HG02759 (cell line): ENCODE measurements at regions not wholly inside any gene's neighbourhood (a gene's known extent, or its start where the extent isn't known, plus 50 kb on each side); places are given as distances from the start of the nearest gene placed in this dataset.
"Not testable (repeated sequence)": the region's sequence is repeated elsewhere in the genome, so short reads cannot be mapped to it uniquely, and the experiment has no call there.

Experiments
- ATAC-seq: cut with Tn5 transposase; IDR thresholded peaks from one replicate; pipeline ENCODE4 v1.9.1; 2021; ENCODE audit warnings: mild to moderate bottlenecking, moderate library complexity; ENCODE audit not compliant: unreplicated experiment

GRCh38 chr3:118162627-118163588 lies 871.7 kb downstream of the IGSF11 start:
- ATAC-seq = not testable (repeated sequence)

GRCh38 chr3:118165413-118165812 lies 869.2 kb downstream of the IGSF11 start:
- ATAC-seq = no peak

DNA sequence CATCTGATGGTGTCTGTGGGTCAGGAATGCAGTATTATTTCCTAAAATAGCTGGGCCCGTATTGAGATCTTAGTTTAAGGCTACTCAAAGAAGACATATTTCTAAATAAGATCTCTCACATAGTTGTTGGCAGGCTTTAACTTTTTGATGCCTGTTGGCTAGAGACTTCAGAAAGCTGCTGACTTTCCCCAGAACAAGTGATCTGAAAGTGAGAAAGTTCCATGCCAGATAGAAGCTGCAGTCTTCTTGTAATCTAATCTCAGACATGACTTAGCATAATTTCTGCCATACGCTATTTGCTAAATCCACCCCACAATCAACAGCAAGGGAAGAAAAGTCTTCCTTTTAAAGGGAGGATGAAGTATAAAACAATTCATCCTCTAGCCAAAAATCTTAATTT lies 867.1 kb downstream of the IGSF11 start:
- no peak for ATAC-seq

- no peak for ATAC-seq
These were observed 866.5 kb downstream of the IGSF11 start for GRCh38 chr3:118168175-118168574.

DNA sequence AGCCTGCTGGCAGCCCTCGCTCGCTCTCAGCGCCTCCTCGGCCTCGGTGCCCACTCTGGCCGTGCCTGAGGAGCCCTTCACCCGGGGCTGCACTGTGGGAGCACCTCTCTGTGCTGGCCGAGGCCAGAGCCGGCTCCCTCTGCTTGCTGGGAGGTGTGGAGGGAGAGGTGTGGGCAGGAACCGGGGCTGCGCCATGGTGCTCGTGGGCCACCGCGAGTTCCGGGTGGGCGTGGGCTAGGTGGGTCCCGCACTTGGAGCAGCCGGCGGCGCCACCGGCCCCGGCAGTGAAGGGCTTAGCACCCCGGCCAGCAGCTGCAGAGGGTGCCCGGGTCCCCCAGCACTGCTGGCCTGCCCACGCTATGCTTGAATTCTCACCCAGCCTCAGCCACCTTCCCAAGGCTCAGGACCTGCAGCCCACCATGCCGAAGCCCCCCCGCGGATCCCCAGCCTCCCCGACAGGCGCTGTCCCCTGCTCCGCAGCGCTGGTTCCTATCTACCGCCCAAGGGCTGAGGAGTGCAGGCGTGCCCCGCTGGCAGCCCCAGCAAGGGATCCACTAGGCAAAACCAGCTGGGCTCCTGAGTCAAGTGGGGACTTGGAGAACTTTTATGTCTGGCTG lies 863.3 kb downstream of the IGSF11 start:
- ATAC-seq = no peak

GRCh38 chr3:118180853-118181252 lies 853.8 kb downstream of the IGSF11 start:
- ATAC-seq = no peak

- ATAC-seq = no peak
These were observed 853.4 kb downstream of the IGSF11 start for GRCh38 chr3:118181274-118181673.

GRCh38 chr3:118186051-118186450 lies 848.6 kb downstream of the IGSF11 start:
- ATAC-seq = no peak

DNA sequence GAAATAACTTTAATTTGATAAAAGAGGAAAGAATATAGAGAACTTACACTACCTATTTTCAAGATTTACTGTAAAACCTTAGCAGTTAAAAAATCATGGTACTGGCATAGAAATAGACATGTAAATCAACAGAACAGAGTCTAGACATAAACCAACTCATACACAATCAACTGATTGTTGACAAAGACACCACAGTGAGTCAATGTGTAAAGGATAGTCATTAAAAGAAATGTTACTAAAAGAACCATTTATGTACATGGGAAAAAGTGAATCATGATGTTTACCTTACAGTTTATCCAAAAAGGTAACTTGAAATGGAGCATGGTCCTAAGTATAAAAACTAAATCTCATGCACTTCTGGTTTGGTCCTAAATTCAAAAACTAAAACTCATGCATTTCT lies 847.4 kb downstream of the IGSF11 start:
- no peak for ATAC-seq

DNA sequence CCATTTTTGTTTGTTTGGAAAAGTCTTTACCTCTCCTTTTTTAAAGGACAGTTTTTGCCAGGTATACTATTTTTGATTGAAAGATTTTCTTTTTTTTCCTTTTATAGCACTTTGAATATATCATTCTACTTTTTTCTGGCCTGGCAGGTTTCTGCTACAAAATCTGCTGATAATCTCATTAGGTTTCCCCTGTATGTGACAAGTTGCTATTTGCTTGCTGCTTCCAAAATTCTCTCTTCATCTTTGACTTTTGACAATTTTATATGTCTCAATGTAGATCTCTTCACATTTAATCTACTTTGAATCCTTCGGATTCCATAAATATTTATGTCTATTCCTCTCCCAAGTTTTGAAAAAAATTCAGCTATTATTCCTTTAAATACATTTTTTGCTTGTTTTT lies 838.5 kb downstream of the IGSF11 start:
- no peak for ATAC-seq

DNA sequence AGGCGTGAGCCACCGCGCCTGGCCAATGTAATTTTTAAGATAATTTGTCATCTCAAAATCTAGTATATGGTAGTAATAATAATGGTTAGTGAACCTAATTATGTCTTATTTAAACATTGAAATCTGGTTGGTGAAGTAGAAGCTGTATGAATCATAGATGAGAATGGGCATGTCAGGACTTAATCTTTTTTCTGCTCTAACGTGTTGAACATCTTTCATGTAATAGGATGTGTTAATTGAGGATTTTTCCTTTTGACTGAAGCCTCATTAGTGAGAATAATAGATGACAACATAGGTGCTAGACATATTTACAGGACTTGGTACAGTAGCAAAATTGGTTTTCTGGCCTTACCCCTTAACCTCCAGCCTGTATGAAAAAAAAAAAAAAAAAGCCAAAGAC lies 835.6 kb downstream of the IGSF11 start:
- ATAC-seq = no peak

DNA sequence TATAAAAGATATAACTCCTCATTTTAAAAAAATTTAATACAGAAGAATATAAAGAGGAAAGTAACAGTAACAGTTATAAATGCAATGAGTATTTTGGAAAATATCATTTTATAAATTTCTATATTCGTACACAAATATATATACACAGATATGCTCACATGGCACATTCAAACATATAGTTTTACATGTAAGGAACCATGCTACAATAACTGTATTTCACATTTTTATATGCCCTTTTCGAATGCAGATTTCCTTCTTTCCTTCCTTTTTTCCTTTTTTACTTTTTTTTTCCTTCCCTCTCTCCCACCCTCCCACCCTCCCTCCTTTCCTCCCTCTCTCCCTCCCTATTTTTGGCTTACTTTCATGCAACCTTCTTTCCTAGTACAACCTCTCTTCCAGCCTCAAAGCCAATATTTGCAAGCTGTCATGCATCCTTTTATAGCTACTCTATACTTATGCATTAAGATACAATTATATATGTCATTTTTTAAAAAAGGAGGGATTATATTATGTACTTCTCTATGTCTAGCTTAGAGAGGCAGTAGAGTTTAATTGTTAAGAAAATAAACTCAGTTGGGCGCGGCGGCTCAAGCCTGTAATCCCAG lies 830.5 kb downstream of the IGSF11 start:
- no peak for ATAC-seq

- no peak for ATAC-seq
These were observed 827.4 kb downstream of the IGSF11 start for GRCh38 chr3:118207271-118207670.

- no peak for ATAC-seq
These were observed 826.0 kb downstream of the IGSF11 start for GRCh38 chr3:118208642-118209041.

DNA sequence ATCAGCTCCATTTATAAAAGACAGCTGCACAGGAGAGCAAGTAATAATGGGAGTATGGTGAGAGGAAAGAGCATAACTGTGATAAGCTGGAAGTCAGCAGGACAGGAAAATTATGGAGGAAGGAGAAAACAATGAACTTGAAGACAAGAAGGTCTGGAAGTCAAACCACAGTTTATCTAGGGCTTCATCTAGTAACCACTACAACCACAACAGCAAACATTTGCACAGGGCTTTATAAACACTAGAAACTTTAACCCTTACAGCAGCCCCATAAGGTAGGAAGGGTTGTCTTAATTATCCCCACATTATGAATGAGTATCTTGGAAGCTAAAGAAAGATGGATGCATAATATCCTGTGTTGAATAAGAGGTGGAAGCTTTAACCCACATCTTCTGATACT lies 820.8 kb downstream of the IGSF11 start:
- ATAC-seq = no peak

- ATAC-seq = no peak
These were observed 808.4 kb downstream of the IGSF11 start for GRCh38 chr3:118226206-118226605.

DNA sequence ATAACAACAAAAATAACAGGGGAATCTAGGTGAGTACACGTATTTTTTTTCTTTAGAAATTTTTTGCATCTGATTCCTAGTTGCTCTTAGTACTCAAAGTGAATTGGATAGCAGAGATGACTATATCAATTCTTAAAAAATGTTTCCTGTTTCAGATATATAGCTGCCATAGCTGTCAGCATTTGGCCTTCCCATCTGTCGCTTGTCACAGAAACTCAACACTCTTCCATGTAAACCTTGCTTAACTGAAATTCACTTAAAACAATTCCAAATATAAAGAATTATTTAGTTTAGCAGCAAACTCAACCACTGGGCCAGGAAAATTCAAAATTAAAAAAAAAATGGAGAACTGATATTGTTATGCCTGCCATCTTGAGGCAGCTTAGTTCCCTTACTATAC lies 807.5 kb downstream of the IGSF11 start:
- no peak for ATAC-seq

DNA sequence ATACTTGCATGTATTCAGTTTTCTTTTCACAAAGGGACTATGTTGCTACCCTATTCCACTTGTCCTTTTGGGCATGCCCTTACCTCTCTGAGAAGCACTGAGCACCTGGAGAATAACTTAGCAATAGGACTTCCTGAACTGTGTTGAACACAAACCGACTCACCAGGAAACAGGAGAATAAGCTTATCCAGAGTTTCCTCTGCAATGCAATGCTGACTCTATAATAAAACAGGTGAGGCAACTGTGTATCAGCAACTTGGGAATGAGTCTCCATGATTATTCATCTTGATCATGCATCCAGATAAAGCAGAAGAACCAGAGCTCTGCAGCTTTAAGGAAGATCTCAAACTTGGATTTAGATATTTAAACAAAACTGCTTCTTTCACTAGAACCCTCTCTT lies 806.5 kb downstream of the IGSF11 start:
- ATAC-seq = no peak

- no peak for ATAC-seq
These were observed 805.5 kb downstream of the IGSF11 start for GRCh38 chr3:118229196-118229595.

- no peak for ATAC-seq
These were observed 803.1 kb downstream of the IGSF11 start for GRCh38 chr3:118231578-118231977.

DNA sequence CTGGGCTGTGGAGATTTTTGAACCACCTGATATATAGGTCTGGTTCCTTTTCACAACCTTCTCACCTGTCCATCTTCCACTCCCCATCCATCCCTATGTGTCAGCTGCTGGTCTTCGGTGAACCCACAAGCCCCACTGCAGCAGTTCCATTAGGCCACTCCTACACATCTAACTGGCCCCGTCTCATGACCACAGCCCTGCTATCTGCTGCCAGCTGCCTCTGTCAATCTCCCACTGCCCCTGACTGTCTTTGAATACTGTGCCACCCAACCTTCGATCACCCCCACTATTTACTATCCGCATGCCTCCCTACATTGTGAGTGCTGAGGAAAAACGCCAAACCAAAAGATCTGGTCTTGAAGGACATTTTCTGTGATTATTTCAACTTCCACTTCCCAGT lies 795.4 kb downstream of the IGSF11 start:
- no peak for ATAC-seq

DNA sequence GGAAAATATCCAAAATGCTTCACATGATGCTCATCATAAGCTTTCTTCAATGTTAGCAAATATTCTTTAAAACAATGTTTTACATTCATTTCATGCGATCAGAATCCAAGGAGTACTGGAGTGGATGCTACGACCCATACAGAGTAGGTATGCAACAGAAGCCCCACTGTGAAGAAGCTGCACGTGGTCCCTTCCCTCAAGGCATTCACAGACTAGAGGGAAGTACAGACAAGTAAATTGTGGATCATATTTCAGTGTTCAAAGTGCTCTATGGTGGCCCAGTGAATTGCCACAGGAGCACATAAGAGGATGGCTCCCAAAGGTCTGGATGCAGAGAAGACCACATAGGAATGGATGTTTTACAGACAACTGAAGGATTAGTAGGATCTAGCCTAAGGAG lies 789.9 kb downstream of the IGSF11 start:
- no peak for ATAC-seq
